OCI-LY7 (cell line): ENCODE measurements at regions not wholly inside any gene's neighbourhood (a gene's known extent, or its start where the extent isn't known, plus 50 kb on each side); places are given as distances from the start of the nearest gene placed in this dataset.

ENCODE experiments used
- BruUV-seq: library from RNA; stranded (reverse); fragments of 400-500 nt; replicated peaks from 2 replicates; lab custom pipeline; 2021; lab: Mats Ljungman, UMichigan
- CTCF ChIA-PET: fragments of 300-600 bp; sonication (Branson Sonifier 250); formaldehyde crosslinking; loops from one replicate; lab custom pipeline; 2022; ENCODE audit warnings: antibody characterized with exemption; ENCODE audit not compliant: unreplicated experiment; lab: Charles Lee
- POLR2A ChIA-PET: fragments of 300-600 bp; sonication (Branson Sonifier 250); formaldehyde crosslinking; loops from one replicate; lab custom pipeline; 2022; ENCODE audit warnings: antibody characterized with exemption; lab: Charles Lee
- DNase-seq: peaks from one replicate; pipeline ENCODE4 v3.0.0-alpha.2; 2015; ENCODE audit warnings: low spot score
- H2AFZ ChIP-seq: fragments of 200-600 bp; sonication (generic), shearing (Covaris generic); 2 replicates; pipeline ENCODE4 v1.6.1; 2014; ENCODE audit warnings: mild to moderate bottlenecking, antibody characterized with exemption, low read length, moderate library complexity
- H3K27ac ChIP-seq: fragments of 200-600 bp; sonication (generic); 2 replicates; pipeline ENCODE4 v1.5.1; 2014; ENCODE audit warnings: mixed run types, low read depth, mild to moderate bottlenecking, moderate library complexity, low read length, inconsistent platforms; ENCODE audit not compliant: poor library complexity, severe bottlenecking
- H3K36me3 ChIP-seq: fragments of 200-600 bp; sonication (generic); 2 replicates; pipeline ENCODE4 v1.6.1; 2014; ENCODE audit warnings: mild to moderate bottlenecking, antibody characterized with exemption, low read length, moderate library complexity, mixed read lengths; ENCODE audit not compliant: insufficient read depth
- H3K4me1 ChIP-seq: fragments of 200-600 bp; sonication (generic); 2 replicates; pipeline ENCODE4 v1.5.1; 2014; ENCODE audit warnings: mild to moderate bottlenecking, low read length; ENCODE audit not compliant: insufficient read depth, poor library complexity, severe bottlenecking
- H3K4me2 ChIP-seq: fragments of 200-600 bp; sonication (generic); 2 replicates; pipeline ENCODE4 v1.6.1; 2014; ENCODE audit warnings: mild to moderate bottlenecking, low read length
- H3K4me3 ChIP-seq: fragments of 200-600 bp; sonication (generic); 2 replicates; pipeline ENCODE4 v1.5.1; 2014; ENCODE audit warnings: mild to moderate bottlenecking, low read depth, low read length; ENCODE audit not compliant: poor library complexity, severe bottlenecking
- H3K79me2 ChIP-seq: fragments of 200-600 bp; sonication (generic); 2 replicates; pipeline ENCODE4 v1.6.1; 2016; ENCODE audit warnings: low read depth, mild to moderate bottlenecking, low read length, moderate library complexity, mixed read lengths; ENCODE audit not compliant: insufficient read depth
- H3K9me2 ChIP-seq: fragments of 200-600 bp; sonication (generic); 2 replicates; pipeline ENCODE4 v1.6.1; 2016; ENCODE audit warnings: mild to moderate bottlenecking, low read length, mixed read lengths; ENCODE audit not compliant: insufficient read depth
- H3K9me3 ChIP-seq: fragments of 200-600 bp; sonication (generic); 2 replicates; pipeline ENCODE4 v1.6.1; 2014; ENCODE audit warnings: mild to moderate bottlenecking, mixed run types, low read length, mixed read lengths
- H4K20me1 ChIP-seq: fragments of 200-600 bp; sonication (generic); 2 replicates; pipeline ENCODE4 v1.6.1; 2014; ENCODE audit warnings: mild to moderate bottlenecking, antibody characterized with exemption, low read length, moderate library complexity, mixed read lengths; ENCODE audit not compliant: insufficient read depth
- CTCF ChIP-seq: fragments of 200-600 bp; sonication (generic); conservative IDR thresholded peaks from 2 replicates; pipeline ENCODE4 v1.5.1; 2014; ENCODE audit warnings: mild to moderate bottlenecking, antibody characterized with exemption, low read length, moderate library complexity, mixed read lengths
- EZH2phosphoT487 ChIP-seq: fragments of 200-600 bp; sonication (generic); IDR thresholded peaks from 2 replicates; pipeline ENCODE4 v1.6.1; 2018; ENCODE audit warnings: low read depth, borderline replicate concordance, mild to moderate bottlenecking, mixed run types, antibody characterized with exemption, low read length, moderate library complexity, mixed read lengths
- intact Hi-C: fragments of 100-400 bp; cut with micrococcal nuclease; formaldehyde crosslinking; loops from one replicate; pipeline ENCODE4 v1.10.0; 2022; ENCODE audit not compliant: unreplicated experiment

- POLR2A ChIA-PET: no interaction called here
- H3K9me3 ChIP-seq: no peaks in the 10 kb centered on the region
- H3K4me3 ChIP-seq: no peak overlapping the region
- no TSS peak for BruUV-seq
- H3K27ac ChIP-seq: no peak overlapping the region
- intact Hi-C loops: no loop called here
- no peaks in the 10 kb centered on the region for H3K79me2 ChIP-seq
- no peak overlapping the region for H3K4me2 ChIP-seq
- H2AFZ ChIP-seq: no peak overlapping the region
- no peak for DNase-seq
- H4K20me1 ChIP-seq: no peaks in the 10 kb centered on the region
- no peaks in the 10 kb centered on the region for H3K4me1 ChIP-seq
- no peaks in the 10 kb centered on the region for H3K36me3 ChIP-seq
- TF ChIP-seq CTCF (no peak), EZH2phosphoT487 (no peak)
- CTCF ChIA-PET: no interaction called here
- no peaks in the 10 kb centered on the region for H3K9me2 ChIP-seq
These were observed 91.4 kb upstream of the CHST9 start for GRCh38 chr18:27276479-27276878.

GRCh38 chr18:27274901-27275300 lies 89.8 kb upstream of the CHST9 start:
- ChIA-PET CTCF (no interaction called here), POLR2A (no interaction called here)
- no peaks in the 10 kb centered on the region for H3K9me3 ChIP-seq
- BruUV-seq: no TSS peak
- H2AFZ ChIP-seq: no peak overlapping the region
- DNase-seq: no peak
- H3K36me3 ChIP-seq: no peaks in the 10 kb centered on the region
- no peak overlapping the region for H3K27ac ChIP-seq
- no peak overlapping the region for H3K4me3 ChIP-seq
- intact Hi-C loops: no loop called here
- H4K20me1 ChIP-seq: no peaks in the 10 kb centered on the region
- no peak overlapping the region for H3K4me2 ChIP-seq
- TF ChIP-seq CTCF (no peak), EZH2phosphoT487 (no peak)
- no peaks in the 10 kb centered on the region for H3K9me2 ChIP-seq
- H3K4me1 ChIP-seq: no peaks in the 10 kb centered on the region
- H3K79me2 ChIP-seq: no peaks in the 10 kb centered on the region

- DNase-seq: no peak
- no peak overlapping the region for H3K4me3 ChIP-seq
- CTCF ChIA-PET: no interaction called here
- no peaks in the 10 kb centered on the region for H4K20me1 ChIP-seq
- no peaks in the 10 kb centered on the region for H3K79me2 ChIP-seq
- no peak for TF ChIP-seq CTCF
- no peak for TF ChIP-seq EZH2phosphoT487
- no peak overlapping the region for H3K4me2 ChIP-seq
- no peaks in the 10 kb centered on the region for H3K9me3 ChIP-seq
- intact Hi-C loops: no loop called here
- BruUV-seq: no TSS peak
- H3K27ac ChIP-seq: no peak overlapping the region
- H3K9me2 ChIP-seq: no peaks in the 10 kb centered on the region
- no peaks in the 10 kb centered on the region for H3K4me1 ChIP-seq
- H2AFZ ChIP-seq: no peak overlapping the region
- POLR2A ChIA-PET: interaction anchor here (0.6 to 1.2 kb wide), 2 partner anchors 8 to 785 kb away, joined by 3 to 4 read pairs; no protein-coding TSS in a partner anchor
- no peaks in the 10 kb centered on the region for H3K36me3 ChIP-seq
These were observed 85.4 kb upstream of the CHST9 start for GRCh38 chr18:27270508-27270907.
